ENCODE measurements at regions not wholly inside any gene's neighbourhood (a gene's known extent, or its start where the extent isn't known, plus 50 kb on each side); places are given as distances from the start of the nearest gene placed in this dataset.

DNA sequence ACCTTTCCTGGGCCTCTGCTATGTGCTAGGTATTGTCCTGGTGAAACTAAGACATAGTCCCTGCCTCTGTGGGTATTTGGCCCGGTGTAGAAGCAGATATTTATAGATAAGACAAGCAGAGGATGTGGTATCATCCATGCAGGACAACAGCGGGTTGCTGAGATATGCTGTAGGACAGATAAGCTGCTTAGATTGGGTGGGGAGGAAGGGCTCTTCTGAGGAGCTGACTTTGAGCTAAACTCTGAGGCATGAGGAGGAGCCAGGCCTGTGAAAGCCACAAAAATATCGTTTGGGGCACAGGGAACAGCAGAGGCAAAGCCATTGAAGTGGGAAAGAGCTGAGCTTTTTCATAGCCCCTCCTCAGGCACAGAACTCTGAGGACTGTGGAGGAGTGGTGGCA is 492.5 kb upstream of the CFAP20DC start:
- no peak for DNase-seq (ENCODE audit: low spot score)

GRCh38 chr3:59540696-59541095 is 490.9 kb upstream of the CFAP20DC start:
- no peak for DNase-seq (ENCODE audit: low spot score)

GRCh38 chr3:59540241-59540640 is 490.4 kb upstream of the CFAP20DC start:
- DNase-seq (ENCODE audit: low spot score): no peak

DNA sequence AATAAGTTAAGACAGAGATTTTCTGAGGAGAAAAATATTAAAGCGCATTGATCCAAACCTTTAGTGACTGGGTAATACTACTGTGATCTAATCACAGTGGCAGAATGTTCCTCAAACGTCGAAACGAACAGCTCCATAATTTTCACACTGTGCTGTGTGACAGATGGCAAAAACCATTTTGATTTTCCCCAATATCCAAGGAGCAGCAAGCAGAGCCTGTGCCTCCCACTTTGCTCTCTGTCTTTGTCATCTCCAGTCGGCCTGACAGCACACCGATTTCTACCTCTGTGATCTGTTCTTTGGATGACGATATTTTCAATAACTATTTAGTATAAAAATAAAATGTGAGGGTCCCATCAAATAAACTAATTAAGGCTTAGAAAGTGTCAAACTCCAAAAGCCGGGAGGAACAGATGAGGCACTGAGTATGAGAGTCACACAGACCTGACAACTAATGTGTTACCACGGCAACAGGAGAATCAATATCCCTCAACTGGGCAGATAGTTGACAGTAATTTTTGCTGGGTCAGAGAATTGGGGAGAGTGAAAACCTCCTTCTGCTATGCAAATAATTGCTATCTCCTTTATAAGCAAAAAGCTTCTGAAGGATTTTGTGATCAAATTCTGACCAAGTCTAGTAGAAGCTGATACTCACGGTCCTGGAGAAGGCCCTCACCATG is 489.1 kb upstream of the CFAP20DC start:
- no peak for DNase-seq (ENCODE audit: low spot score)

DNA sequence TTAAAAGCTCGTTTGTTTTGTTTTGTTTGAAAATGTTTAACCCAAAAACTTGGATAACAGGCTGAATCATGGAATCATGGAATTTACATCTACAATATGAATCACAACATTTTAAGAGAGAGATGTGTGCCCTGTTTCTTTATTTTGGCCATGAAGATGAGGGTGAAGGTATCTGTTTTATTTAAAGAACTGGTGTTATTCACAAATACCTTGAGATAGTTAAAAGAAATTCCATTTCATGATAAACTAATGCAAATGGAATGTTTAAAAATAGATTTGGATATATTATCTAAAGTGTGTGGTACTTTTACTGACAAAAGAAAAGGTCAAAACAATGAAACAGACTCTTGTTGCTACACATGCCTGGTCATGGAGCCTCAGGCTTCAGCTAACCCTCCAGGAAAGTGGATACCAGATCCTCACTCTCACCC is 486.0 kb upstream of the CFAP20DC start:
- DNase-seq (ENCODE audit: low spot score): no peak

DNA sequence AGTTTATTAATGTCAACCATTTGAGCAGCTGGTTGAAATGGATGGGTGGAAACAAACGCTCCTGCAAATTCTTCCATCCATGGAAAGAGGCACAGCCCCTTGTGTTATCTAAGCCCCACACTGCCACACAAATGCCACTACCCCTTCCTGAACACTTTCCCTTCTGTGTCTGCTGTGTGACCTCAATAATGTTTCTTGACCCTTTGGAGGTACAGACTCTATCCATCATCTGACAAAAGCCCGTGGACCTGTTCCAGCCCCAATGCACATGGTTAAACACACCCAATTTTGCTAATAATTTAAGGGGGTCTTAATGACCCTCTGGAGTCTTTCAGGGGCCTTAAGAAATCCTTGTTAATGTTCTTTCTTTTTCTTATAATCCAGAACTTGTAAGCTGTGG is 482.2 kb upstream of the CFAP20DC start:
- no peak for DNase-seq (ENCODE audit: low spot score)

- DNase-seq (ENCODE audit: low spot score): no peak
Observed at GRCh38 chr3:59531066-59531745, 481.4 kb upstream of the CFAP20DC start.

DNA sequence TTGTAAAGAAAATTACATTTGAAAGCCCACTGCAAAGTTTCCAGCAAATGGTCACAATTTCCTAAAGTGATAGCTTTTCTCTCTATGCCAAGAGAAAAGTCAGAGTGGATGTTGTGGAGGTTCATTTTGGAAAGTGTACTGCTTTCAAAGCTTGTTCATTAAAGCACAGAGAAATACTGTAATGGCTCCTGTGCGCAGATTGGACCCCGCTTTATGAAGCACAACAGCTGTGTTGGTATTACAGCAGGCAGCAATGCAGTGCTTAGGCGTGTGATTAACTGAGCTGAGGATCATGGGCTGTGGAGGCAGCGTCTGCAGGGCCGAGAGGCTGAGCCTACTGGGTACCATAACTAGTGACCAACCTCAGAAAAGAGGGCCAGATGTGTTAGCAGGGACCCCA is 478.4 kb upstream of the CFAP20DC start:
- no peak for DNase-seq (ENCODE audit: low spot score)

DNA sequence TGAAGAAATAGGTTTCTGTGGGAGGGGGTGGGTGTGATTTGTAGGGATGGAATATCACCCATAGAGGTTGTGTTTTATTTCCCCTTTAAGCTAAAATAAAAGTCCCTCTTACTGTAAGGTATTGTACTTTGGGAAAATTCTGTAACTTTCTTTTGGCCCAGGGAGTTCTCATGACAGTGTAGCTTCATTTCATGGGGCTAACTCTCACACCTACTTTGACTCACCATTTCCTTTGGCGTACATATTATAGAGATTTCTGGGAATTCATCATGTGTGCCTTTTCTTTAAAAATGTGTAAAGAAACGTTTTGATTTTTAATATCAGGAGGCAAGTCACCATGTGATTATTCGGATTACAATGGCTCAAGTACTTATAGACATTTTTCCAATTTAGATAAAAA is 477.7 kb upstream of the CFAP20DC start:
- DNase-seq (ENCODE audit: low spot score): no peak

GRCh38 chr3:59526999-59527398 is 477.2 kb upstream of the CFAP20DC start:
- no peak for DNase-seq (ENCODE audit: low spot score)

- DNase-seq (ENCODE audit: low spot score): no peak
Observed at GRCh38 chr3:59522550-59522949, 472.7 kb upstream of the CFAP20DC start.

GRCh38 chr3:59519094-59519493 is 469.3 kb upstream of the CFAP20DC start:
- no peak for DNase-seq (ENCODE audit: low spot score)

GRCh38 chr3:59518283-59519055 is 468.6 kb upstream of the CFAP20DC start:
- DNase-seq (ENCODE audit: low spot score): no peak

DNA sequence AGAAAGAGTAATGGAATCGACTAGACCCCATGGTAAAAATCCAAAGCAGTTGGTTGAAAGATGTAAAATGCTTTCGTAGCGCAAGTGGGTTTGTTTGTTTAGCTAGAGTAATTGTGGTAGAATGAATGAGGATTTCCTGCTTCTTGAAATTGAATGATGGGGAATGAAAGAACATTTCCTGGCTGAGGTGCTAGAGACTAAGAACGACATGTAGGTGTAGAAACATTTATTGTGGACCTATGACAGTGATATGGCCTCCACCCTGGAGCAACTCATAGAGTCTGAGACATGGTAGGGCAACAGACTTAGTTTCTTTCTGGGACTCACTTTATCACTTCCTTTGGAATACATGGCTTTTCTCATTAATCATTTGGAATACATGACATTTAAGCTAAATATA is 467.6 kb upstream of the CFAP20DC start:
- DNase-seq (ENCODE audit: low spot score): no peak

DNA sequence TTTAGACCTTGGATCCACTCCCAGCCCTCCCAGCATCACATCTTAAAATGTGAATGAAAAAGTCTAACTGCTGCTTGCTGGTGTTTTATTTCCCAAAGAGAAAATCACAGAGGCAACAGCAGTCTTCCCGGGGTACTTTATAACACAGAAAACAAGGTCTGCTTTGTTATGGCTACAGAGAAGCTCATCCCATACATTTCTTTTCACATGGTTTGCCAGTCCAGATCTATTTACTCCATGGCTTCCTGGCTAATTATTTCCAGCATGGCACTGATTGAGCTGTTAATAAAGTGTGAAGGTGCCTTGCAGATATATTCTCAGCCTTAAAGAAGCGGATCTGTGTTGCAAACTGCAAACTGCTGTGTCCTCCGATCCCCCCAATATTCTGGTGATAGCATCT is 466.1 kb upstream of the CFAP20DC start:
- DNase-seq (ENCODE audit: low spot score): no peak

GRCh38 chr3:59514865-59515482 is 465.1 kb upstream of the CFAP20DC start:
- DNase-seq (ENCODE audit: low spot score): no peak

- DNase-seq (ENCODE audit: low spot score): no peak
Observed at GRCh38 chr3:59513570-59513969, 463.7 kb upstream of the CFAP20DC start.

GRCh38 chr3:59512066-59512465 is 462.2 kb upstream of the CFAP20DC start:
- DNase-seq (ENCODE audit: low spot score): no peak

DNA sequence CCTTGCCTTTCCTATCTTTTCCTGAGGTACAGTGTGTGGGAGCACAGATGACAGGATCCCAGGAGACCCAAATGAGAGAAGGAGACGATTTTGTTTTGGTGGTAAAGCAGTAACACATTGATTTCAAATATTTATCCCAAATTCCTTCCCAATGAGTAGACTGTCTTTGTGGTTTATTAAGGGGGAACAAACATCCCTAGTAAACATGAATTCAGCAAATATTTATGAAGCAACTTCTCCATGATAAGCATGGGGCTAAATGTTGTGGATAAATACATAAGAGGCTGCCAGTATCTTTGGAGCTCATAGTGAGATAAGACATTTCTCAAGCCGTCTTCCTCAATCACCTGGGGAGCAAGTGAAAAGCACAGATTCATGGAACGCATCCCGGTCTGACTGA is 460.8 kb upstream of the CFAP20DC start:
- no peak for DNase-seq (ENCODE audit: low spot score)

DNA sequence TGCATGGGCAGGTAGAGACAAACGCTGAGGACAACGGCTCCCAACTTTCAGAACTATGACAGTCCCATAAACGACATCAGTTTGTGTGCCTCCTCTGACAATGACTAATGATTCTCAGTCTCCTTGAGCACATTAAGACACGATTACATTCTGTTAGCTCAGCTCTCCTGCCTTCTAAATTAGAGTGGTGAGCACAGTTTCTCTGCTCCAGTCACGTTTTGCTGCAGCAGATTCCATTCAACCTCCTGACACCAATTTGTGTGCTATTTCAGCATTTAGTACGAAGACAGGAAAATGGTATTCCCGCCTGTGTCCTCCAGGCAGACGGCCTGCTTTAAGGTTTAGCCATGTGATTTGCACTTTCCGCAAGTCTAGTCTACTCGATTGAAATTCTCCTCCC is 458.4 kb upstream of the CFAP20DC start:
- DNase-seq (ENCODE audit: low spot score): no peak

DNA sequence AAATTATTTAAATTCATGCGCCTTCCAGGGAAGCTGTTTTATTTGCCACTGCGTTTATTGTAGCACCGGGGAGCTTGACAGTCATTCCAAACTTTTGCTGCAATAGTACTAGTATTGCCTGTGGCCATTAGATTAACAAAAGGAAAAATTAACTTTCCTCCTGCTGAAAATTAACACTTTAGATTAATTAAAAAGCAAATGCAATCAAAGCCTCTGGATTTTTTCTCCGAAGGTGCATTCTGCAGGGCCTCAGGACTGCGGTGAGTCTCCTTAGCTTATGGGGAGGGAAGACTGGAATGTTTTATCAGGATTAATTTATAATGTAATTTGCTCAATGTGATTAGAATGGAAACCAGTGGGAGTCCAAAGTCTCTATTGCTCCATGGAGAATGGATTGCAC is 456.4 kb upstream of the CFAP20DC start:
- no peak for DNase-seq (ENCODE audit: low spot score)

DNA sequence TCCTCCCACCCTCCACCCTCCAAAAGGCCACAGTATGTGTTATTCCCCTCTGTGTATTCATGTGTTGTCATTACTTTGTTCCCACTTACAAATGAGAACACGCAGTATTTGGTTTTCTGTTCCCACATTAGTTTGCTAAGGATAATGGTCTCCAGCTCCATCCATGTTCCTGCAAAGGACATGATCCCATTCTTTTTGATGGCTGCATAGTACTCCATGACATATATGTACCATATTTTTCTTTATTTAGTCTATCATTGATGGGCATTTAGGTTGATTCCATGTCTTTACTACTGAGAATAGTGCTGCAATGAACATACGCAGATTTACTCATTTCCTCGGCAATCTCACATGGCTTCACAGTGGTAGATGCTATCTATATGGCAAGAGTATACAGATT is 453.6 kb upstream of the CFAP20DC start:
- DNase-seq (ENCODE audit: low spot score): no peak

GRCh38 chr3:59502806-59503205 is 453.0 kb upstream of the CFAP20DC start:
- no peak for DNase-seq (ENCODE audit: low spot score)
